GM12878 (cell line): ENCODE measurements at regions not wholly inside any gene's neighbourhood (a gene's known extent, or its start where the extent isn't known, plus 50 kb on each side); places are given as distances from the start of the nearest gene placed in this dataset.

Experiments used
- CHD1 ChIP-seq: IDR thresholded peaks from 2 replicates; pipeline ENCODE4 v1.6.1; 2012; ENCODE audit warnings: low read depth, low read length, improper control_type of control experiment
- CTCF ChIP-seq, 3 experiments: IDR thresholded peaks in 2 of 3; conservative IDR thresholded peaks in 1 of 3; 2 replicates each; pipeline ENCODE4 v1.5.1; 2011; ENCODE audit warnings: low read depth in 3 of 3, low read length in 3 of 3, mild to moderate bottlenecking in 3 of 3, control low read depth in 2 of 3, moderate library complexity in 2 of 3, inconsistent platforms in 1 of 3, mixed read lengths in 1 of 3; ENCODE audit not compliant: control insufficient read depth in 2 of 3, insufficient read depth in 1 of 3; ENCODE audit errors: extremely low read depth in 1 of 3
- EED ChIP-seq: sonication (generic); IDR thresholded peaks from 2 replicates; pipeline ENCODE4 v1.6.1; 2016; ENCODE audit warnings: antibody characterized with exemption, low read depth
- ESRRA ChIP-seq: IDR thresholded peaks from 2 replicates; pipeline ENCODE4 v1.6.1; 2012; ENCODE audit warnings: mild to moderate bottlenecking, low read length, improper control_type of control experiment
- MEF2A ChIP-seq: IDR thresholded peaks from 2 replicates; pipeline ENCODE4 v1.6.1; 2011; ENCODE audit warnings: low read depth, mild to moderate bottlenecking, low read length, moderate library complexity; ENCODE audit not compliant: insufficient read depth
- NR2C2 ChIP-seq: IDR thresholded peaks from 2 replicates; pipeline ENCODE4 v1.6.1; 2011; ENCODE audit warnings: borderline replicate concordance, low read depth; ENCODE audit not compliant: control insufficient read depth, insufficient read length
- NR2F1 ChIP-seq: fragments of 450-650 bp; conservative IDR thresholded peaks from 2 replicates; pipeline ENCODE4 v1.6.1; 2017; ENCODE audit warnings: mild to moderate bottlenecking
- POLR2A ChIP-seq: IDR thresholded peaks from 2 replicates; pipeline ENCODE4 v1.6.1; 2011; ENCODE audit warnings: low read depth, mild to moderate bottlenecking, low read length
- POLR2AphosphoS2 ChIP-seq: IDR thresholded peaks from 2 replicates; pipeline ENCODE4 v1.6.1; 2011; ENCODE audit warnings: low read depth, mild to moderate bottlenecking, low read length, improper control_type of control experiment, moderate library complexity
- SIN3A ChIP-seq: IDR thresholded peaks from 2 replicates; pipeline ENCODE4 v1.6.1; 2012; ENCODE audit warnings: low read depth, low read length, improper control_type of control experiment
- SREBF2 ChIP-seq: IDR thresholded peaks from 2 replicates; pipeline ENCODE4 v1.6.1; 2012; ENCODE audit warnings: mild to moderate bottlenecking, low read length
- ZNF274 ChIP-seq: IDR thresholded peaks from one replicate; pipeline ENCODE4 v1.8.0; 2011; ENCODE audit not compliant: insufficient read length, insufficient read depth
- ZSCAN29 ChIP-seq: fragments of 450-650 bp; IDR thresholded peaks from 2 replicates; pipeline ENCODE4 v1.6.1; 2017; ENCODE audit warnings: mild to moderate bottlenecking, moderate library complexity
- TF ChIP-seq, protein P1 (sequence below): fragments of 450-650 bp; formaldehyde crosslinking; IDR thresholded peaks from 2 replicates; pipeline ENCODE4 v1.5.0; 2022; ENCODE audit warnings: mild to moderate bottlenecking, missing genetic modification characterization

- TF ChIP-seq ZNF274, result no peak
- TF ChIP-seq NR2C2, result no peak
- TF ChIP-seq ZSCAN29, result no peak
- TF ChIP-seq SIN3A, result no peak
- TF ChIP-seq SREBF2, result no peak
- no peak for TF ChIP-seq CHD1
- no peak for TF ChIP-seq EED
- TF ChIP-seq MEF2A, result no peak
- no peak for TF ChIP-seq POLR2A
- no peak for TF ChIP-seq ESRRA
- TF ChIP-seq POLR2AphosphoS2, result no peak
- no peak for TF ChIP-seq NR2F1
- no peak for TF ChIP-seq CTCF (IDR thresholded peaks at IDR 0.05 in 2 of 3, conservative IDR thresholded peaks at IDR 0.05 in 1 of 3; ENCODE audit: control insufficient read depth in 2 of 3, extremely low read depth in 1 of 3, insufficient read depth in 1 of 3, low read depth in 3 of 3, low read length in 3 of 3)
- TF ChIP-seq, protein P1, sequence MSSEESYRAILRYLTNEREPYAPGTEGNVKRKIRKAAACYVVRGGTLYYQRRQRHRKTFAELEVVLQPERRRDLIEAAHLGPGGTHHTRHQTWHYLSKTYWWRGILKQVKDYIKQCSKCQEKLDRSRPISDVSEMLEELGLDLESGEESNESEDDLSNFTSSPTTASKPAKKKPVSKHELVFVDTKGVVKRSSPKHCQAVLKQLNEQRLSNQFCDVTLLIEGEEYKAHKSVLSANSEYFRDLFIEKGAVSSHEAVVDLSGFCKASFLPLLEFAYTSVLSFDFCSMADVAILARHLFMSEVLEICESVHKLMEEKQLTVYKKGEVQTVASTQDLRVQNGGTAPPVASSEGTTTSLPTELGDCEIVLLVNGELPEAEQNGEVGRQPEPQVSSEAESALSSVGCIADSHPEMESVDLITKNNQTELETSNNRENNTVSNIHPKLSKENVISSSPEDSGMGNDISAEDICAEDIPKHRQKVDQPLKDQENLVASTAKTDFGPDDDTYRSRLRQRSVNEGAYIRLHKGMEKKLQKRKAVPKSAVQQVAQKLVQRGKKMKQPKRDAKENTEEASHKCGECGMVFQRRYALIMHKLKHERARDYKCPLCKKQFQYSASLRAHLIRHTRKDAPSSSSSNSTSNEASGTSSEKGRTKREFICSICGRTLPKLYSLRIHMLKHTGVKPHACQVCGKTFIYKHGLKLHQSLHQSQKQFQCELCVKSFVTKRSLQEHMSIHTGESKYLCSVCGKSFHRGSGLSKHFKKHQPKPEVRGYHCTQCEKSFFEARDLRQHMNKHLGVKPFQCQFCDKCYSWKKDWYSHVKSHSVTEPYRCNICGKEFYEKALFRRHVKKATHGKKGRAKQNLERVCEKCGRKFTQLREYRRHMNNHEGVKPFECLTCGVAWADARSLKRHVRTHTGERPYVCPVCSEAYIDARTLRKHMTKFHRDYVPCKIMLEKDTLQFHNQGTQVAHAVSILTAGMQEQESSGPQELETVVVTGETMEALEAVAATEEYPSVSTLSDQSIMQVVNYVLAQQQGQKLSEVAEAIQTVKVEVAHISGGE (CRISPR knock-in tag), result no peak
Measured at GRCh38 chr14:45699471-45699870, 446.5 kb upstream of the MIS18BP1 start.
